Stomach (tissue), 4 donors: ENCODE measurements at regions not wholly inside any gene's neighbourhood (a gene's known extent, or its start where the extent isn't known, plus 50 kb on each side); places are given as distances from the start of the nearest gene placed in this dataset.

Experiments
- CTCF ChIP-seq, 7 experiments: fragments of 450-650 bp in 4 of 7; fragments of 200-600 bp in 3 of 7; sonication (generic) in 3 of 7; IDR thresholded peaks; one replicate each; pipeline ENCODE4 v1.5.1; 2016 to 2019; ENCODE audit warnings: antibody characterized with exemption in 7 of 7, control low read depth in 2 of 7, mild to moderate bottlenecking in 1 of 7
- POLR2A ChIP-seq, 4 donors: fragments of 450-650 bp; IDR thresholded peaks; one replicate each; pipeline ENCODE4 v1.6.1; 2016; ENCODE audit warnings: antibody characterized with exemption in 4 of 4, control low read depth in 2 of 4, mild to moderate bottlenecking in 1 of 4, moderate library complexity in 1 of 4

GRCh38 chr20:37463726-37464494, 57.1 kb upstream of the NNAT start:
- TF ChIP-seq POLR2A (IDR thresholded peaks at IDR 0.05) (no peak), CTCF (IDR thresholded peaks at IDR 0.05) (no peak)
